GM12878 (cell line): ENCODE measurements at regions not wholly inside any gene's neighbourhood (a gene's known extent, or its start where the extent isn't known, plus 50 kb on each side); places are given as distances from the start of the nearest gene placed in this dataset.

Experiments
- BACH1 ChIP-seq: fragments of 450-650 bp; IDR thresholded peaks from 2 replicates; pipeline ENCODE4 v1.6.1; 2017; ENCODE audit warnings: mild to moderate bottlenecking, borderline replicate concordance
- BCL11A ChIP-seq: IDR thresholded peaks from 2 replicates; pipeline ENCODE4 v1.6.1; 2011; ENCODE audit warnings: low read depth, low read length
- BHLHE40 ChIP-seq, 2 experiments: fragments of 450-650 bp in 1 of 2; IDR thresholded peaks; 2 replicates each; pipeline ENCODE4 v1.6.1; 2011 to 2017; ENCODE audit warnings: low read depth in 2 of 2, borderline replicate concordance in 1 of 2, improper control_type of control experiment in 1 of 2, low read length in 1 of 2, mild to moderate bottlenecking in 1 of 2
- CBX3 ChIP-seq: fragments of 200-600 bp; sonication (generic); IDR thresholded peaks from 2 replicates; pipeline ENCODE4 v1.6.1; 2016; ENCODE audit warnings: low read depth, borderline replicate concordance
- CBX5 ChIP-seq: sonication (generic); IDR thresholded peaks from 2 replicates; pipeline ENCODE4 v1.6.1; 2016; ENCODE audit warnings: low read depth, moderate library complexity, mild to moderate bottlenecking, inconsistent platforms
- CREB1 ChIP-seq: IDR thresholded peaks from 2 replicates; pipeline ENCODE4 v1.6.1; 2012; ENCODE audit warnings: low read depth, mild to moderate bottlenecking, inconsistent platforms
- DPF2 ChIP-seq: fragments of 450-650 bp; IDR thresholded peaks from 2 replicates; pipeline ENCODE4 v1.6.1; 2017; ENCODE audit warnings: mild to moderate bottlenecking
- EP300 ChIP-seq, 2 experiments: fragments of 150-350 bp in 1 of 2; IDR thresholded peaks; 2 replicates each; pipeline ENCODE4 v1.6.1; 2011 to 2012; ENCODE audit warnings: low read depth in 2 of 2, low read length in 2 of 2, borderline replicate concordance in 1 of 2, improper control_type of control experiment in 1 of 2, inconsistent platforms in 1 of 2; ENCODE audit not compliant: control insufficient read depth in 1 of 2
- GATAD2B ChIP-seq: fragments of 450-650 bp; conservative IDR thresholded peaks from 2 replicates; pipeline ENCODE4 v1.6.1; 2017; ENCODE audit warnings: low read depth, mild to moderate bottlenecking, moderate library complexity
- IKZF1 ChIP-seq: fragments of 450-650 bp; conservative IDR thresholded peaks from 2 replicates; pipeline ENCODE4 v1.6.1; 2017; ENCODE audit warnings: antibody characterized with exemption, mild to moderate bottlenecking
- JUND ChIP-seq: IDR thresholded peaks from 2 replicates; pipeline ENCODE4 v1.6.1; 2012; ENCODE audit warnings: low read depth, mild to moderate bottlenecking, low read length, improper control_type of control experiment, moderate library complexity
- MTA3 ChIP-seq: IDR thresholded peaks from 2 replicates; pipeline ENCODE4 v1.6.1; 2012; ENCODE audit warnings: low read length, inconsistent platforms, borderline replicate concordance
- NFYA ChIP-seq: IDR thresholded peaks from 2 replicates; pipeline ENCODE4 v1.6.1; 2011; ENCODE audit warnings: low read depth, mild to moderate bottlenecking, low read length, improper control_type of control experiment, borderline replicate concordance
- NR2C1 ChIP-seq: fragments of 450-650 bp; IDR thresholded peaks from 2 replicates; pipeline ENCODE4 v1.6.1; 2017; ENCODE audit warnings: antibody characterized with exemption, mild to moderate bottlenecking, moderate library complexity
- PAX5 ChIP-seq: IDR thresholded peaks from 2 replicates; pipeline ENCODE4 v1.6.1; 2011; ENCODE audit warnings: low read depth, low read length, borderline replicate concordance
- POU2F2 ChIP-seq: IDR thresholded peaks from 3 replicates; pipeline ENCODE4 v1.6.1; 2011; ENCODE audit warnings: low read depth, mild to moderate bottlenecking, low read length, borderline replicate concordance
- RB1 ChIP-seq: fragments of 450-650 bp; formaldehyde crosslinking; IDR thresholded peaks from 2 replicates; pipeline ENCODE4 v1.6.1; 2017; ENCODE audit warnings: mild to moderate bottlenecking, borderline replicate concordance
- RELA ChIP-seq: fragments of 450-650 bp; IDR thresholded peaks from 2 replicates; pipeline ENCODE4 v1.8.0; 2014; ENCODE audit warnings: borderline replicate concordance; ENCODE audit not compliant: partially characterized antibody
- RUNX3 ChIP-seq: IDR thresholded peaks from 2 replicates; pipeline ENCODE4 v1.6.1; 2012; ENCODE audit warnings: low read length, inconsistent platforms
- SMAD1 ChIP-seq: fragments of 450-650 bp; IDR thresholded peaks from 2 replicates; pipeline ENCODE4 v1.6.1; 2018; ENCODE audit warnings: mild to moderate bottlenecking, low read depth; ENCODE audit not compliant: partially characterized antibody
- SMC3 ChIP-seq: IDR thresholded peaks from 2 replicates; pipeline ENCODE4 v1.6.1; 2011; ENCODE audit warnings: low read length, improper control_type of control experiment, borderline replicate concordance
- SREBF1 ChIP-seq: IDR thresholded peaks from 2 replicates; pipeline ENCODE4 v1.6.1; 2012; ENCODE audit warnings: mild to moderate bottlenecking, low read length
- STAT3 ChIP-seq: IDR thresholded peaks from 2 replicates; pipeline ENCODE4 v1.6.1; 2011; ENCODE audit warnings: low read depth, low read length, improper control_type of control experiment
- TARDBP ChIP-seq: IDR thresholded peaks from 2 replicates; pipeline ENCODE4 v1.6.1; 2016; ENCODE audit warnings: borderline replicate concordance
- TBL1XR1 ChIP-seq: IDR thresholded peaks from 2 replicates; pipeline ENCODE4 v1.6.1; 2012; ENCODE audit warnings: low read depth, low read length, improper control_type of control experiment
- ZNF622 ChIP-seq: fragments of 450-650 bp; IDR thresholded peaks from 2 replicates; pipeline ENCODE4 v1.6.1; 2017; ENCODE audit warnings: mild to moderate bottlenecking, inconsistent platforms
- TF ChIP-seq, protein P1 (sequence below): IDR thresholded peaks from 2 replicates; pipeline ENCODE4 v1.6.1; 2011; ENCODE audit warnings: mild to moderate bottlenecking, low read depth, low read length, moderate library complexity; ENCODE audit not compliant: insufficient replicate concordance
- TF ChIP-seq, protein P2 (sequence below): IDR thresholded peaks from 2 replicates; pipeline ENCODE4 v1.6.1; 2012; ENCODE audit warnings: low read depth, low read length, improper control_type of control experiment
- TF ChIP-seq, protein P3 (sequence below): fragments of 450-650 bp; formaldehyde crosslinking; IDR thresholded peaks from 2 replicates; pipeline ENCODE4 v1.4.0; 2020; ENCODE audit warnings: mild to moderate bottlenecking, moderate library complexity

DNA sequence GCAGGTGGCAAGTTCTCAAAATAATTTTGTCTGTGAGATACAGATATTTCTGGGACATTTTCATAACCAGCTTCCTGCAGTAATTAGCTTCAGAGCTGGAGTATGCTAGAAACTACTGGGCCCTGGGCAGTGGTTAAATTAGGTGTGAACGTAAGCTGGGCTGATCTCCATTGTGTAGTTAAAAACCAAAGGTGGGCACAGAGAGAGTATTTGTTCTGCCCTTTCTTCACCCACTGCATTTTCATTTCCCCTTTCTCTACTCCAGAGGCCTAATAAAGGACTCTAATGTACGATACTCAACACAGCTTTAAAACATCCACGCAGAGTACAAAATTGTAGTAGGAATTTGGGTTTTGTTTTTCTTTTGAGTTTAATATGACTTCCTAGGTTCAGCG is 252.7 kb downstream of the SPRY1 start (continued):
- TF ChIP-seq STAT3, result no peak
- TF ChIP-seq DPF2, result peak; percentile 98
- TF ChIP-seq RB1, result no peak
- no peak for TF ChIP-seq RUNX3
- TF ChIP-seq POU2F2, result no peak
- TF ChIP-seq SREBF1, result no peak
- no peak for TF ChIP-seq TBL1XR1
- TF ChIP-seq BHLHE40 (IDR thresholded peaks at IDR 0.05; ENCODE audit: borderline replicate concordance in 1 of 2, low read depth in 2 of 2, low read length in 1 of 2), result peak in 1 of 2 experiments; percentile 75; a peak in 2 of 4 replicates
- TF ChIP-seq IKZF1, result peak; percentile 94
- peak; percentile 92 for TF ChIP-seq GATAD2B
- TF ChIP-seq NFYA, result no peak
- peak; percentile 68; the same call in 1 of the 2 replicates for TF ChIP-seq BACH1
- TF ChIP-seq CBX3, result no peak
- TF ChIP-seq JUND, result no peak
- TF ChIP-seq, protein P1, sequence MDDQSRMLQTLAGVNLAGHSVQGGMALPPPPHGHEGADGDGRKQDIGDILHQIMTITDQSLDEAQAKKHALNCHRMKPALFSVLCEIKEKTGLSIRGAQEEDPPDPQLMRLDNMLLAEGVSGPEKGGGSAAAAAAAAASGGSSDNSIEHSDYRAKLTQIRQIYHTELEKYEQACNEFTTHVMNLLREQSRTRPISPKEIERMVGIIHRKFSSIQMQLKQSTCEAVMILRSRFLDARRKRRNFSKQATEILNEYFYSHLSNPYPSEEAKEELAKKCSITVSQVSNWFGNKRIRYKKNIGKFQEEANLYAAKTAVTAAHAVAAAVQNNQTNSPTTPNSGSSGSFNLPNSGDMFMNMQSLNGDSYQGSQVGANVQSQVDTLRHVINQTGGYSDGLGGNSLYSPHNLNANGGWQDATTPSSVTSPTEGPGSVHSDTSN, result no peak
- TF ChIP-seq ZNF622, result no peak
- TF ChIP-seq, protein P2, sequence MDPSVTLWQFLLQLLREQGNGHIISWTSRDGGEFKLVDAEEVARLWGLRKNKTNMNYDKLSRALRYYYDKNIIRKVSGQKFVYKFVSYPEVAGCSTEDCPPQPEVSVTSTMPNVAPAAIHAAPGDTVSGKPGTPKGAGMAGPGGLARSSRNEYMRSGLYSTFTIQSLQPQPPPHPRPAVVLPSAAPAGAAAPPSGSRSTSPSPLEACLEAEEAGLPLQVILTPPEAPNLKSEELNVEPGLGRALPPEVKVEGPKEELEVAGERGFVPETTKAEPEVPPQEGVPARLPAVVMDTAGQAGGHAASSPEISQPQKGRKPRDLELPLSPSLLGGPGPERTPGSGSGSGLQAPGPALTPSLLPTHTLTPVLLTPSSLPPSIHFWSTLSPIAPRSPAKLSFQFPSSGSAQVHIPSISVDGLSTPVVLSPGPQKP, result no peak
- TF ChIP-seq, protein P3, sequence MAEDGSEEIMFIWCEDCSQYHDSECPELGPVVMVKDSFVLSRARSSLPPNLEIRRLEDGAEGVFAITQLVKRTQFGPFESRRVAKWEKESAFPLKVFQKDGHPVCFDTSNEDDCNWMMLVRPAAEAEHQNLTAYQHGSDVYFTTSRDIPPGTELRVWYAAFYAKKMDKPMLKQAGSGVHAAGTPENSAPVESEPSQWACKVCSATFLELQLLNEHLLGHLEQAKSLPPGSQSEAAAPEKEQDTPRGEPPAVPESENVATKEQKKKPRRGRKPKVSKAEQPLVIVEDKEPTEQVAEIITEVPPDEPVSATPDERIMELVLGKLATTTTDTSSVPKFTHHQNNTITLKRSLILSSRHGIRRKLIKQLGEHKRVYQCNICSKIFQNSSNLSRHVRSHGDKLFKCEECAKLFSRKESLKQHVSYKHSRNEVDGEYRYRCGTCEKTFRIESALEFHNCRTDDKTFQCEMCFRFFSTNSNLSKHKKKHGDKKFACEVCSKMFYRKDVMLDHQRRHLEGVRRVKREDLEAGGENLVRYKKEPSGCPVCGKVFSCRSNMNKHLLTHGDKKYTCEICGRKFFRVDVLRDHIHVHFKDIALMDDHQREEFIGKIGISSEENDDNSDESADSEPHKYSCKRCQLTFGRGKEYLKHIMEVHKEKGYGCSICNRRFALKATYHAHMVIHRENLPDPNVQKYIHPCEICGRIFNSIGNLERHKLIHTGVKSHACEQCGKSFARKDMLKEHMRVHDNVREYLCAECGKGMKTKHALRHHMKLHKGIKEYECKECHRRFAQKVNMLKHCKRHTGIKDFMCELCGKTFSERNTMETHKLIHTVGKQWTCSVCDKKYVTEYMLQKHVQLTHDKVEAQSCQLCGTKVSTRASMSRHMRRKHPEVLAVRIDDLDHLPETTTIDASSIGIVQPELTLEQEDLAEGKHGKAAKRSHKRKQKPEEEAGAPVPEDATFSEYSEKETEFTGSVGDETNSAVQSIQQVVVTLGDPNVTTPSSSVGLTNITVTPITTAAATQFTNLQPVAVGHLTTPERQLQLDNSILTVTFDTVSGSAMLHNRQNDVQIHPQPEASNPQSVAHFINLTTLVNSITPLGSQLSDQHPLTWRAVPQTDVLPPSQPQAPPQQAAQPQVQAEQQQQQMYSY (CRISPR knock-in tag), result no peak
- TF ChIP-seq NR2C1, result no peak
- TF ChIP-seq CREB1, result no peak
- TF ChIP-seq BCL11A, result peak; percentile 60; the same call in 1 of the 2 replicates
- no peak for TF ChIP-seq CBX5
- no peak for TF ChIP-seq MTA3
- no peak for TF ChIP-seq TARDBP
- TF ChIP-seq RELA, result no peak
- TF ChIP-seq EP300 (IDR thresholded peaks at IDR 0.05; ENCODE audit: borderline replicate concordance in 1 of 2, control insufficient read depth in 1 of 2, low read depth in 2 of 2, low read length in 2 of 2), result peak; percentile 36 to 65; a peak in 2 of 4 replicates
- TF ChIP-seq SMAD1, result no peak
- TF ChIP-seq SMC3, result no peak
- 0 out of 2 replicates have a peak, but pooled peaks have one; percentile 33 for TF ChIP-seq PAX5
